ENCODE measurements at regions not wholly inside any gene's neighbourhood (a gene's known extent, or its start where the extent isn't known, plus 50 kb on each side); places are given as distances from the start of the nearest gene placed in this dataset.

DNA sequence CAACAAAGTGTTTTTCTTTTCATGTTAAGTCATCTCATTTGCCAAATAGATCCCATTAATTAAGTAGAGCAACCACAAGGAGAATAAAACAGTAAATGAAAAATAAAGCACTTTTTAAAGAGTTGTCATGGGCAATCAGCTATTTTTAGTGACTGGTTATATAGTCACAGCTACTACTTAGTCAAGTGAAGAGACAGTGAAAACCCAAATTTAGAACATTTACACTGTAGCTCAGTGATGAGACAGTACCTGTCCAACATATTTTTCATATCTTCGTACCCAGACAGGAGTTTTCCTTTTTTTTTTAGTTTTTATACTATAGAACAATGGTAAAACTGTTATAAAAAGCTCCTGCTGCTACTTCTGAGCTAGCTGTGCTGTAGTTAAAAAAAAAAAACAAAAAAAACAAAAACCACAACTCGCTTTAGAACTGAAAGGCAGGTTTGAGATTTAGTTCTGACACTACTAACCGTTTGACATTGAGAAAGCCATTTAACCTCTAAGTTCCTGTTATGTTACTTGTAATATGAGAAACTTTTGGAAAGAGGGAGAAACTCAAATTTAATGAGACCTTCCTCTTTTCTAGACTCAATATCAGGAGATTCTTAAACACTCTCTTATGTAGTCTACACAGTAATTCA, 777.5 kb downstream of the ADGRL2 start:
- DNase-seq (ENCODE audit: low spot score), result no peak

DNA sequence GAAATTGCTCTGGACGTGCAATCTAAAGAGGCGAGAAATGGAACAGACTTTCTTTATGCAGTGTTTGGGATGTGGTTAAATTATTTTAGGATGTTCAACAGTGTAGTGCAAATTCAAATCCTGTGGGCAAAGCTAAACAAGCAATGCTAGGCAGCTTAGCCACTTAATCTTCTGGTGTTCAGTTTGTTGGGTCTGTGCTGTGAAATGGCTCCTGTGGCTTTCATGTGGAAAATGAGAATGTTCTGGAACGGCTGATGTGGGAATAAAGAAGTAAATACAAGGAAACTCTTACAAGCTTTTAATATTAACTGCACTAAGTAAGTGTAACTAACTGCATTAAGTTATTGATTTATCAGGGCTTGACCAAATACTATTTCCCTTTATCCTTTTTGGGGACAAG, 766.6 kb downstream of the ADGRL2 start:
- no peak for DNase-seq (ENCODE audit: low spot score)

DNA sequence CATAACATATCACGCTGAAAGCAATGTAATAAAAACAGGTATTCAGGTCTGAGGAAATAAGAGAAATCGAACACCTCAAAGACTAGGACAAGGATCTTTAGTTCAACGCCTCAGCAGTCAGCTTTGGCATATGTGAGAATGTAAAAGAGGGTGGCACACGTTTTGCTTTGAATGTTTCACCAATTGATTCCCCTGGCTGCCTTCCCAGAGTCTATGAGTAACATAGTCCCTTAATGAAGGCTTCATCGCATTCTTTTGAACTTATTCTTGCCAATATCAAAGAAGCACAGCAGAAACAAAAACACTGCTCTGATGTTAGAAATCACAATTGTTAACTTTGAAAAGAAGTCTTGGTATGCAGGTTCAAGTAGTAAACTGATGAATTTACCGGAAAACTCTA, 764.8 kb downstream of the ADGRL2 start:
- DNase-seq (ENCODE audit: low spot score), result no peak

DNA sequence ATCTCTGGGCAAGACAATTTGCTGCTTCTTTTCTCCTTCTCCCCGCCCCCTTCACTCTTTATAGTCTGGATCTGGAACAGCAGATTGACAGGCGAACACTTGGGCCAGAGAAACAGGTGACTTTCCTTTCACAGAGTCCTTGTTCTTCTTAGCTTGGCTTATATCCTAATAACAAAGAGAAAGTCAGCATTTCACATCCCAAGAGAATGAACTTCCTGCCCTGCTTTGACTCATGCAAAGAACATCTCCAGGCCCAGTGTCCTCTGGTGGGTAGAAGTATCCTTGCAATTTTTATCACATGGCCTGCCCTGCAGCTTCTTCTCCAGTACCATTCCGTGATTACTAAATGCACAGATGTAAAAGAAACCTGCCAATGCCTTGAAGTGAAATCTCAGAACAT, 764.4 kb downstream of the ADGRL2 start:
- no peak for DNase-seq (ENCODE audit: low spot score)

DNA sequence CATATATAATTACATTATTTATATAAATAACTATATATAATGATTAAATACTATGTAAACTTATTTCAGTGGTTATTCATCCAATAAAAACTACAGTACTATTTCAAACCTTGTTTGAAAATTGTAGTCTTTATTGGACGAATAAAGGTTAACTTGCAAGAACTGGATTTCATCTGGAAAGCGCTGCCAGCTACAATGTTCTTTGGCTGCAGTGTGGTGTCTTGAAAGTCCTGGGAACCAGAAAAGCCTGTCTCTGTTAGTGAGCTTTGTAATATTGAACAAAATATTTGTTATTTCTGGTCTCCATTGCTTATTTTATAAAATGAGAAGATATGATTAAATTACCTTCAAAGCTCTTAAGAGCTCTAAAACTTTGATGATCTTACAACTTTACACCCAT, 763.6 kb downstream of the ADGRL2 start:
- DNase-seq (ENCODE audit: low spot score), result no peak

DNA sequence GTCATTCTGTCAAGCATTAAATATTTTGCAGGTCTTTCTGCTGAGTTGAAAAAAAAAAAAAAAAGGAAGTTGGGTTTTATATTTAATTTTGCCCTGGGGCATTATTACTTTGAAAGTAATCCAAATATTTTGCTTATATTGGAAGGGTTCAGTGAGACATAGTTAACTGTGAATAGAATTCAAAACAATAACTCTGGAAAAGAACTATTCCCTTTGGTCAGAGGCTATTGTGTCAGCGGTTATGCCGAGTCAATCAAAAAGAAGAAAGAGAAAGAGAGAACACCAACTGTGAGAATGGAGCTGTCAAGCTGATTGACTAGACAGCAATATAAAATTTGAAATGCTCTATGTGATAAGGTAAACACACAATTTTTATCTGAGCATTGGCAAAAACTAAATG, 761.7 kb downstream of the ADGRL2 start:
- no peak for DNase-seq (ENCODE audit: low spot score)

DNA sequence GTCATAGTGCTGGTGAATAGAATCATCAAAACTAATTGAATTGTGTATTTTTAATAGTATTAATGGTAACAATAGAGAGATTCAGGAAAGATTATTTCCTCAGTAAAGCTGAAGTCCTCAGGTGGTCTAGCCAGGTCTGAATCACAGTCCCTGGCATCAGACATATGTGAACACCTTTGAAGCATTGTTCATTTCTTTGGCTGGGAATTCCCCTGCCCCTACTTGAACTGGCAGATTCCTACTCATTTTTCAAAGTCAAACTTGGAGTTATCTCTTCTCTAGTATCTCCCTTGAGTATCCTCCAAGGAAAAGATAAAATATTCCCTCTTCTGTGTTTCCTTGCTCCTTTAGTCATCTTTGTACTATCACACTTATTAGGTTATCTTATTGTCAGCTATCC, 759.8 kb downstream of the ADGRL2 start:
- DNase-seq (ENCODE audit: low spot score), result no peak

DNA sequence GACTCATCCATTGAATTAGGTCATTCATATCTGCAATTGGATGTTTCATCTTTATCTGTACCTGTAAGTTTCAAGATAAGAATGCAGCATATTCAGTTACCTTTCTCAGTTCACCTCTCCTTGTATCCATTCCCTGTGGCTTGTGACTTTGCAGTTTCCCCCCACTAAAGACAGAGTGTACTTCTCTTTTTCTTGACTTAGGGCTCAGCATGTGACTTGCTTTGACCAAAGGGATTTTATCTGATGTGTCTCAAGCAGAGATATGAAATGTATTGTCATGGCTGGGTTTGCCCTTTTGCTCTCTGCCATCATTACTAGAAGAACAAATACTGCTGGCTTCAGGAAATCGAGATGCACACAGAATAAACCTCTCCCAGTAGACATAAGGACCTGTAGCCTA, 754.8 kb downstream of the ADGRL2 start:
- no peak for DNase-seq (ENCODE audit: low spot score)

DNA sequence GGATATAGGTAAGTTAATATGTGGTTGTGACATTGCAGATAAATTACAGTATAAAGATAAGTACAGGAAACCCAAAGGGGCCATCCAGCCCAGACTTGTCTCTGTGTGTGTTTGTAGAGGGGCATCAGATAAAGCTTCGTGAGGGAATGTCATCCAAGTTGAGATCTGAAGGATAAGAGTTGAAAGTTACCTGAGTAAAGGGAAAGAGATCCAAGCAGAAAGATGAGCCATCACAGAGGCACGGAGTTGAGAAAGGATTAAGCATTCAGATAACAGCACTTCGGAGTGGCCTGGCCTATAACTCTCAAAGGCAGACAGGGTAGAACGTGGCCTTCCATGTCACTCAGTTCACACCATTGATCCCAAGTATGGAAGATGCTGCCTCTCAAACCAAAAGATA, 749.1 kb downstream of the ADGRL2 start:
- no peak for DNase-seq (ENCODE audit: low spot score)

DNA sequence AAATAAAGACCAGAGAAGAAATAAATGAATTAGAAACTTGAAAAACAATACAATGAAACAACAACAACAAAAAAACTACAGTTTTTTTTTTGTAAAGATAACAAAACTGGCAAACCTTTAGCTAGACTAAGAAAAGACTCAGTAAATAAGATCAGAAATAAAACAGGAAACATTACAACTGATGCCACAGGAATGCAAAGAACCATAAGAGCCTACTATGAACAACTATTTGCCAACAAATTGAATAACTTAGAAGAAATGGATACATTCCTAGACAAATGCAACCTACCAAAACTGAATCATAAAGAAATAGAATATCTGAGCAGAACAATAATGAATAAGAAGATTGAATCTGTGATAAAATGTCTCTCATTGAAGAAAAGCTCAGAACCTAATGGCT, 742.0 kb downstream of the ADGRL2 start:
- no peak for DNase-seq (ENCODE audit: low spot score)

DNA sequence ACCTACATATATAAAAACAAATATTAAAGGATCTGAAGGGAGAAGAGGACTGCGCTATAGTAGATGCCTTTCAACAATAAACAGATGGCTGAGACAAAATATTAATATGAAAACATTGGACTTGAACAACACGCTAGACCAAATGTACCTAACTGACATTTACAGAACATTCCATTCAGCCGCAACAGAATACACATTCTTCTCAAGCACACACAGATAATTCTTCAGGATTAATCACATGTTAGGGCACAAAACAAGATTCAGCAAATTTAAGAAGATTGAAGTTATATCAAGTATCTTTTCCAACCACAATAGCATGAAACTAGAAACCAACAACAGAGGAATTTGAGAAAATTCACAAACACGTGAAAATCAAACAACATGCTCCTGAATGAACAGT, 741.4 kb downstream of the ADGRL2 start:
- no peak for DNase-seq (ENCODE audit: low spot score)

DNA sequence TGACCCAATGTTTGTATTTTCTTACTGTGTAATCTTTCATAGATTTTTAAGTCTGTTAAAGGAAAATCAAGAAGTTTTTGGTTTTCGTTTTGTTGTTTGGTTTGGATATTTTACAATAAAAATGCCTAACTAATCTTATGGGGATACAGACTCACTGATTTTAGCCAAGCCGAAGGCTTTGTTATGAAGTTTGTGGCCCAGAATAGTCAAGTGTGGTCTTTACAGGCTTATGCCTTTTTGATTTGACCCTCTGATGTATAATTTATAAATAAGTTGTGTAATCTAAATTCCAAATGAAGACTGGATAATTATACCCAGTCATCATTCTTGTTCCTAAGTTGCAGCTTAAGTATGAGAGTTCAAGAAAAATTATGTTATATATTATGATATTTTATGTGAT, 739.3 kb downstream of the ADGRL2 start:
- DNase-seq (ENCODE audit: low spot score), result no peak

DNA sequence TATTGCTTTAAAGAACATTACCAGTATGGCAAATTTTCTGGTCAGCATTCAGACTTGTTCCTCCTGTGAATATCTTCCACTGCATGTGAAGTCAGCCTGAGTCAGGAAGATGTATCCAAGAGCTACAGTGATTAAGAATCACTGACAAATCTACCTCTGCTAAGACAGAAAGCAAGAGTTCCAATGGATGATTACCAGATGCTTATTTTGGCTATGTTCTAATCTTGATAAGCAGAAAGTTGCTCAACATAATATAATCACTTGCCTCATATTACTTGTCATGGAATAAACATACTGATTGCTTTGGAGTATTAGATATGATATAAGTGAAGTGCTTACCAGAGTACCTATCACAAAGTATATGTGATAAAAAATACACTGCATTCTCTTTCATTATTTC, 738.1 kb downstream of the ADGRL2 start:
- DNase-seq (ENCODE audit: low spot score), result no peak

DNA sequence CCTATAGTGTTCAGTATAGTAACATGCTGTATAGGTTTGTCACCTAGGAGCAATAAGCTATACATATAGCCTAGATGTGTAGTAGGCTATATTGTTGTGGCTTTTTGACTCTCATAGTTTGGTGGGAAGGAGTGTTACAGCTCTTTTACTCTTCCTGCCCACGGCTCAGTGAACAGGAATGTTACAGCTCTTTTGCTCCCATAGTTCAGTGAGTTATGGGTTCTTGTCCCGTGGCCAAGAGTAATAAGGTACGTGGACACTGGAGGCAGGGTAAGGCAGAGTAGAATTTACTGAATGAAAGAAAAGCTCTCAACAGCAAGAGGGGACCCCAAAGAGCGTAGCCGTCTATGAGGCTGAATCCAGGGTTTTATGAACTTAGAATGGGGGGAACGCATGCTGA, 734.3 kb downstream of the ADGRL2 start:
- no peak for DNase-seq (ENCODE audit: low spot score)

DNA sequence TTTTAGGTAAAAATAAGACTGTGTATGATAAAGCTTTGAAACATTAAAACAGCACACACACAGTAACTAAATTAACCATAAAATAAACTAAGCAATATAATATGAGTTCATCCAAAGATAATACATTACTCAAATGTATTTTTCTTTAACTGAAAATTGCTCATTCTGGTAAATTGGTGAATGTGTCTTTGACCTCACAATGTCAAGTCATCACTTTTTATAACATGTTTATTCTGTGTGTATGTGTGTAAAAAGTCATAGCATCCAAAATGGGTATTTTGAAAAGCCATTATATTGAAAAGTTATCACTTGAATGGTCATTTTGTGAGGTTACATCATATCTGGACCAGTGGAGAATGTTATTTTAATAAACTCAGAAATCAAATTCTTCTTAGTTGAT, 724.6 kb downstream of the ADGRL2 start:
- no peak for DNase-seq (ENCODE audit: low spot score)

DNA sequence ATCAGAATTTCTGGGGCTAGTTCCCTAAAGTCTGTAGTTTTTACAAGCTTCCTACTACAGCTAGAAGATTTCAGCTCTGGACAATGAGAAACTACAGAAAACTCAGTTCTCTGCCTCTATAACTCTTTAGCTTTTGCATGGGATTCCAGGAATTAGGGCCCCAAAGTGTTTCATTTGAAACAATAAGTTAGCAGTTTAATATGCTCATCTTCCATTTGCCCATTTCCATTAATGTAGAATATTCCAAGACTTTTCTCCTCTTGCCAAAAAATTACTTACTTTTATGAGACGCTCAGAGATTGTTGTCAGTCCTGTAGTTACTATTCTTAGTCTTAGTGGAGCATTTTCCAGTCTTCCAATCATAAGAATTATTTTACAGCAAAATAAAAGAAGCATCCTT, 719.9 kb downstream of the ADGRL2 start:
- DNase-seq (ENCODE audit: low spot score), result no peak

DNA sequence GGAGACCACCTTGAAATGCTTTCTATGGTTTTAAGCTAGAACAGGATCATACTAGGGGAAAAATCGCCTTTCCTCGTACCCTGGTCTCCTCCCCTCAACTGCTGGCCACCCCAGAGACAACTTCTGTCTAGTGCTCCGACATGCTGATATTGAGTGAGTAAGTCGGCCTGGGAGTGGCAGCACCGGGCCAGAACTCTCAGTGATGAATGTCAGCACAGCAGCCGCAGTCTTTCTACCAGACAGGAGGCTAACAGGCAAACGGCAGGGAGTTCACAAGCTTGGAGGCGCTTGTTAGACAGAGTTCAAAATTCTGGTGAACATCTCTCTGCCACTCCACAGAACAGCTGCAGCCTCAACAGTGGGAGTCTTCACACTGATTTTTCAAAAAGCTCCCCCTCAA, 716.9 kb downstream of the ADGRL2 start:
- DNase-seq (ENCODE audit: low spot score), result peak; percentile 10

DNA sequence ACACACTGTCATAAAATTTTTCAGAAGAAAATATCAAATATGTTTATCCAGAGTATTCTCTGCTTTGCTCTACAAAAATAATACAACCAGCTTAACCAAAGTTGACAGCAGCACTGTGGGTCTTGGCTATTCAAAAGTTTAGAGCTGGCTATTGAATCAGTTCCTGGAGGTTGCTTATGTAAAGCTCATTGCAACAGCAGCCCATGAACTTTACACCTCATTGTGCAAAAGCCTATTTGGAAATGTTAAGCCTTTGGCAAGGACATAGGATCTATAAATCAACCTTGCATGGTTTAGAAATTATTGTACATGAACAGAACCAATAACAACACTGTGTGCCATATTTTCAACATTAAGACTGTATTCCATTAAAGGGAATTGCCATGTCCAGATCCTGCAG, 714.9 kb downstream of the ADGRL2 start:
- DNase-seq (ENCODE audit: low spot score), result no peak

DNA sequence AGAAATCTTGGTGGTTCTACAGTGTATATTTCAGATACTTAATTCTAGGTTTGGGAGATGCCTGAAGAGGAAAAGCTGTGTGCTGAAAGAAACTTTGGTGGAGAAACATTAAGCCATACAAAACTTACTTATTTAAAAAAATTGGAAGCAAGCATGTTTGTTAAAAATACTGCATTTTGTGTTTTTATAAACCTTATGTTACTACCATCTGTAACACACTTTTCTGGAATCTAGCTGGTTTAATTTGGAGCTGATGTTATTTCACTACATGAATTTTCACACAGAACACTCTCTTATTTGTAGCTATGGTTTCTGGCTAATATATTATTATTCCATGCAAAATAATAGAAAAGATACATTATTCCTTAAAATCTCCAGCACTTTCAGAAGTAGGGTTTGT, 710.7 kb downstream of the ADGRL2 start:
- DNase-seq (ENCODE audit: low spot score), result no peak

DNA sequence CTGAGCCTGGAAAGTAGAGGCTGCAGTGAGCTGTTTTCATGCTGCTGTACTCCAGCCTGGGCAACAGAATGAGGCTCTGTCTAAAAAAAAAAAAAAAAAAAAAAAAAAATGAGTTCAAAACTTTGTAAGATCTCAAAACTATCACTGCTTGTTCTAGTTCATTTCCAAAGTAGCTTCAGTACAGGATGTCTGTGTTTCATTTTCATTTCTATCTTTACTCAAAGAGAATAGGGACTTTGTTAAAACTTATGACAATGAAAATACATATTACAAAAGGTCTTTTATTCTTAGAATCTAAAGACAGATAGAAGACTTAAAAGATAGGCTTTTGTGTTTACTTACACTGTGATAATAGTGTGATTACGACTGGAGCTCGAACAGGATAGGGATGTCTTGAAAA, 709.7 kb downstream of the ADGRL2 start:
- no peak for DNase-seq (ENCODE audit: low spot score)

DNA sequence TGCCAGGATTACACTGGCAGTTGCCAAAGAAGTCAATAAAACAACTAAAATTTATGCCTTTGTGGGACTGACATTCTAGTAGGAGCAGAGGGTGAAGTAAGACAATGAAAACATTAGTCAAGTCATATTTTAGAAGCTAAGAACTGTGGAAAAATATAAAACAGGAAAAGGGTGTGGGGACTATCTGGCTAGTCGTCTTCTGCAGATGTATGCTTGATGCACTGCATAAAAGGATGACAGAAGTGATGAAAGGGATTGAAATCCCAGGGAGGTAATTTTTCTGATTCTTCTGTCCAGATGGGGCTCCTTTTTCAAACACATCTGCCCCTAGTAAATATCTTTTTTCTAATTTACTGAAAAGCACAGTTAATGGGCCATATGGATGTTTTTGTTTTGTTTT, 706.3 kb downstream of the ADGRL2 start:
- no peak for DNase-seq (ENCODE audit: low spot score)

DNA sequence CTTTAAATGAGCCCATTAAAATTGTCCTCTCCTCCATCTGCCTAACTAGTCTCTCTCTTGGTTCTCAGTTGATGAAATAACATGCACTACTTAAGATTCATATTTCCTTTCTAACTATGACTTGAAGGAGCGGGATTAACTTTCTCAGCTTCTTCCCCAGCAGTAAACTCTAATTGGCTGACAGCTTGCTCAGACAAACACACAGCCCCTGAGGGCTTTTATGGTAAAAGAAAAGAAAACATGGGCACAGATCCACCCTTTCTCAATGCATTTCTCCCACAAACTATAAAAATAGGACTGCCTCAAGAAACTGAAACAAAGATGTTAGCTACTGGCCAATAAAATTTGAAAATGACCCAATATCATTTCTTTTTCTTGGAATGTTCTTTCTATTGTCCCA, 703.1 kb downstream of the ADGRL2 start:
- DNase-seq (ENCODE audit: low spot score), result no peak

DNA sequence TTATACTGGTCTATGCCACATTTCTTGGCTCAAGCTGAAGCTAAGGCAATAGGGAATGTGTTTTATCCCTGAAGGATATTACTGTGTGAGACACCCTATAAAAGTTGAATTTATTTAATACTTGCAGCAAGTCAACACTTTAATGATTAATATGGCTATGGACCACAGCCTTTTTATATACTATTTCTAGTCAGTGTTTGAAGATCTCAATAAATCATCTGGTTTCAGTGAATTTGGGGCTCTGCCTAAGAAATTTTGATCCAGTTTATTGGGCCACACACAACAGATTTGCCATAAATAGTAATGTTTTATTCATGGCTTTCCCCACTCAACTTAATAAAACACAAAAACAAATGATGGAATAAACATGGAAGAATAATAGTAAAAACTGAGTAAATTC, 698.3 kb downstream of the ADGRL2 start:
- no peak for DNase-seq (ENCODE audit: low spot score)

DNA sequence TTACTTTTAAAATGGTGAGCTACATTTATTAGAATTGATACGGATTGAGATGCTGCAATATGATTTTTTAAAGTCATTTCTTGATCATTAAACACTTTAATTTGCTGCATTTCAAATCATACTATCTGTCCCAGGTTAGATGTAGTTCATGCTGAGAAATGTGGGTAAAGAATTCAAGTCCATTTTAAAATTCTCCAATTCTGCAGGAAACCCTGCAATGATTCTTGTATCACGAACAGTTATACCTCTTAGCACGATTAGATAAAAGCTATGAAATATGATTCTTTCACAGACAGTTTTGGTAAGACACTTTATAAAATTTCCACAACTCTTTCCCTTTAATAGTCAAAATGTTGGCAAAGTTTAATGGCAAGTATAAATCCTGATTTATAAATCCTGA, 693.4 kb downstream of the ADGRL2 start:
- no peak for DNase-seq (ENCODE audit: low spot score)

DNA sequence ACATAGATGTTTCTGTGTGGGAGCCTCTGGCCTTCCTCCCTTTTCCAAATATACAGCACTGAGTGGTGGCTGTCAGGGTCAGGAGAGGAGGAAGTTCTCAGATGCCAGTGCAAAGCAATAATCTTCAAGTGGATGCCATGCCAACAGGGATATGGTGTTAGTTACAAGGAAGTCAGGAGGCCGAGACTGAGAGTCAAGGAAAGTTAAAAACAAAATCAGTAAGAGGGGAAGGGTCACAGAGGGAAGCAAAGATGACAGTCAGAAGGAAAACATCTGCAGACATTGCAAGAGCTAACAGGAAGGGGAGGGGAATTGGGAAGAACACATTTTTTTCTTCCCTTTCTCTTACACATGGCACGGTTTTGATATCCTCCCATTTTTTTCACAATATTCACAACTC, 691.4 kb downstream of the ADGRL2 start:
- no peak for DNase-seq (ENCODE audit: low spot score)
